ENCODE measurements at regions not wholly inside any gene's neighbourhood (a gene's known extent, or its start where the extent isn't known, plus 50 kb on each side); places are given as distances from the start of the nearest gene placed in this dataset.

DNA sequence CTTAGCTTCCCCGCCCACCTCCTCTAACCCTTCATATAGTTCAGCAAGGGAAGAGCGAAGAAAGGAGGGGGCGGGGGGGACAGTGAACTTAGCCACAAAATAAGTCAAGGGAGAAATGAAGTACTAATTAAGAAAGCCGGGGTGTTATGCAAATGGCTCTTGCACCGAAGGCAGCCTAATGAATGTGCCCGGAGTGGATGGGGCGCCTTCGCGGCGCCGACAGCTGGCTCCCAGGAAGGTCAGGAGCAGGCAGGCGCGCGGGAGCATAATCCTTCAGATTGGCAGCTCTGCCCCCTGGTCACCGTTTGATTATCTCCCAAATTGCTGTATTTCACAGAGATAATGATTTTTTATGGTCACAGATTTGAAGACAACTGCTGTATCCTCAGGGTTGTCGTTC, 395.1 kb downstream of the TFAP2B start:
- TF ChIP-seq FOS (IDR thresholded peaks at IDR 0.05; ENCODE audit: borderline replicate concordance, extremely low read depth, insufficient read length) (no peak), TCF3 (IDR thresholded peaks at IDR 0.05; ENCODE audit: borderline replicate concordance, insufficient read depth, low read depth, low read length) (no peak), RFX5 (IDR thresholded peaks at IDR 0.05; ENCODE audit: low read depth, low read length) (no peak), POLR2AphosphoS5 (IDR thresholded peaks at IDR 0.05; ENCODE audit: low read length) (no peak), MAX (IDR thresholded peaks at IDR 0.05; ENCODE audit: low read depth, low read length) (no peak)
- TF ChIP-seq, protein P1, sequence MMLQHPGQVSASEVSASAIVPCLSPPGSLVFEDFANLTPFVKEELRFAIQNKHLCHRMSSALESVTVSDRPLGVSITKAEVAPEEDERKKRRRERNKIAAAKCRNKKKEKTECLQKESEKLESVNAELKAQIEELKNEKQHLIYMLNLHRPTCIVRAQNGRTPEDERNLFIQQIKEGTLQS (IDR thresholded peaks at IDR 0.05; ENCODE audit: borderline replicate concordance, extremely low read depth, low read depth, low read length) = no peak

All from GM12878 (cell line).